CD4-positive, alpha-beta memory T cell (primary cell): ENCODE measurements at regions not wholly inside any gene's neighbourhood (a gene's known extent, or its start where the extent isn't known, plus 50 kb on each side); places are given as distances from the start of the nearest gene placed in this dataset.

Source experiments
- CTCF ChIA-PET: fragments of 350-600 bp; sonication (Branson Sonifier 250); formaldehyde crosslinking; loops from one replicate; lab custom pipeline; 2021; ENCODE audit warnings: inconsistent platforms; ENCODE audit not compliant: partially characterized antibody; lab: Charles Lee
- POLR2A ChIA-PET: fragments of 350-600 bp; sonication (Branson Sonifier 250); formaldehyde crosslinking; loops from one replicate; lab custom pipeline; 2021; ENCODE audit not compliant: partially characterized antibody; lab: Charles Lee
- DNase-seq, 5 donors: peaks; one replicate each; pipeline versions ENCODE4 v3.0.0 to v3.0.0-alpha.2; 2020 to 2022; ENCODE audit warnings: mixed read lengths in 1 of 5
- H3K27ac ChIP-seq: one replicate; pipeline ENCODE4 v1.7.0; 2013; ENCODE audit warnings: low read depth, low read length
- H3K27me3 ChIP-seq: 2 replicates; pipeline ENCODE4 v1.7.0; 2013; ENCODE audit warnings: mild to moderate bottlenecking, low read length, moderate library complexity; ENCODE audit not compliant: insufficient read depth
- H3K36me3 ChIP-seq: 2 replicates; pipeline ENCODE4 v1.7.0; 2013; ENCODE audit warnings: mild to moderate bottlenecking, low read length, moderate library complexity; ENCODE audit not compliant: insufficient read depth
- H3K4me1 ChIP-seq: 2 replicates; pipeline ENCODE4 v1.7.0; 2013; ENCODE audit warnings: mild to moderate bottlenecking, low read length, moderate library complexity; ENCODE audit not compliant: insufficient read depth
- H3K4me3 ChIP-seq, 2 donors: one replicate each; pipeline ENCODE4 v1.7.0; 2013; ENCODE audit warnings: low read length in 2 of 2, mild to moderate bottlenecking in 1 of 2
- H3K9me3 ChIP-seq, 2 donors: one replicate each; pipeline ENCODE4 v1.7.0; 2013; ENCODE audit warnings: low read length in 2 of 2, control low read depth in 1 of 2; ENCODE audit not compliant: control insufficient read depth in 1 of 2
- H3K27ac Mint-ChIP-seq, 7 donors: one replicate each; pipeline ENCODE4 v1.8.0; 2020 to 2021; ENCODE audit warnings: mixed read lengths in 7 of 7, mild to moderate bottlenecking in 6 of 7, inconsistent platforms in 3 of 7, moderate library complexity in 3 of 7
- H3K27me3 Mint-ChIP-seq, 2 donors: one replicate each; pipeline ENCODE4 v1.8.0; 2020 to 2021; ENCODE audit warnings: mixed read lengths in 2 of 2
- H3K36me3 Mint-ChIP-seq, 2 donors: one replicate each; pipeline ENCODE4 v1.8.0; 2020 to 2021; ENCODE audit warnings: mixed read lengths in 2 of 2, inconsistent platforms in 1 of 2, mild to moderate bottlenecking in 1 of 2
- H3K4me1 Mint-ChIP-seq, 4 donors: one replicate each; pipeline ENCODE4 v1.8.0; 2020 to 2021; ENCODE audit warnings: mixed read lengths in 4 of 4, mild to moderate bottlenecking in 1 of 4
- H3K4me3 Mint-ChIP-seq, 8 donors: one replicate each; pipeline ENCODE4 v1.8.0; 2020 to 2021; ENCODE audit warnings: mixed read lengths in 8 of 8, mild to moderate bottlenecking in 7 of 8, moderate library complexity in 6 of 8, inconsistent platforms in 3 of 8
- H3K9me3 Mint-ChIP-seq, 8 donors: one replicate each; pipeline ENCODE4 v1.8.0; 2020 to 2021; ENCODE audit warnings: mixed read lengths in 8 of 8, mild to moderate bottlenecking in 5 of 8, inconsistent platforms in 3 of 8, moderate library complexity in 1 of 8
- intact Hi-C: fragments of 100-400 bp; cut with micrococcal nuclease; formaldehyde crosslinking; loops from one replicate; pipeline ENCODE4 v1.15.1; 2023

DNA sequence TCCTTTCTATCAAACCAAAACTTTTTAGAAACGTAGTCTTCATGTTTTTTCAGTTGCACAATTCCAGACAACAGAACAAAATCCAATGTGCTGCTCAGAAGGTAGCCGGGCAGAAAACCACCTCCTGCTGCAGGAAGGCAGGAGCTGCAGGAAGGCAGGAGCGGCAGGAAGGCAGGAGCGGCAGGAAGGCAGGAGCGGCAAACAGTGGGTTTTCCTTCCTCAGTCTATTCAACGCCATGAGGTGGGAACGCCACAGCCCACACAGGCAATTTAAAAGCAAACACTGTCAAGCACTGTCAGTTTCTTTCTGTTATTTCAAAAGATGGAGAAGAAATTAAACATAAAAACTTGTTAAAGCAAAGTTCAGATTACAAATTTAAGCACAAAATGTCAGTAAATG, 601.2 kb upstream of the SALL3 start:
- H3K9me3 Mint-ChIP-seq, result peaks cover 0 to 7% (median 0%) of the 10 kb centered on the region in 8 donors

DNA sequence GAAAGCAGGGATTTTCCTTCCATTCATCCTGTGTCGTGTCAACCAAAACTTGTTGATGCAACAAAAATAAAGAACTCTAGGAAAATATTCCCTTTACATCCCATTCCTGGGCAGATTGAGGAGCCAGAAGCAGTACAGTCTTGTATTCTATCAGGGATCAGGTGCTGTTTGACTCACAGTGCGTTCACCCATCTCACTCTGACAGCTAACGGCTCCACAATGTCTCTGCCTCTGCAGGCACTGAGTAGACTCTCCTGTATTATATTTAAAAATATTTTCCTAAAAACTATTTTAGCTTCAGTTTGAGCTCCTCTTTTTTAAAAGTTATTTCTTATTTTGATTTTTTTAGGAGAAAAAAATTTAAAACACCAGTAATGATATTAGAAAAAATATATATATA, 600.6 kb upstream of the SALL3 start:
- Histone ChIP-seq H3K27me3 (no peaks in the 10 kb centered on the region), H3K9me3 (no peaks in the 10 kb centered on the region), H3K4me3 (no peak overlapping the region), H3K36me3 (no peaks in the 10 kb centered on the region), H3K27ac (no peak overlapping the region), H3K4me1 (no peaks in the 10 kb centered on the region)
- no peak overlapping the region for H3K4me3 Mint-ChIP-seq
- H3K9me3 Mint-ChIP-seq, result peaks cover 0 to 8% (median 0%) of the 10 kb centered on the region in 8 donors
- no peaks in the 10 kb centered on the region for H3K36me3 Mint-ChIP-seq
- POLR2A ChIA-PET, result no interaction called here
- no peaks in the 10 kb centered on the region for H3K4me1 Mint-ChIP-seq
- CTCF ChIA-PET, result no interaction called here
- no peak overlapping the region for H3K27ac Mint-ChIP-seq
- no peaks in the 10 kb centered on the region for H3K27me3 Mint-ChIP-seq
- no peak for DNase-seq
- intact Hi-C loops, result no loop called here

More for the DNA sequence above, 601.2 kb upstream of the SALL3 start:
- Histone ChIP-seq H3K9me3 (no peaks in the 10 kb centered on the region), H3K4me1 (no peaks in the 10 kb centered on the region), H3K27me3 (no peaks in the 10 kb centered on the region), H3K4me3 (no peak overlapping the region), H3K27ac (no peak overlapping the region), H3K36me3 (no peaks in the 10 kb centered on the region)
- intact Hi-C loops, result no loop called here
- POLR2A ChIA-PET, result no interaction called here
- Mint-ChIP-seq H3K27me3 (no peaks in the 10 kb centered on the region), H3K4me3 (no peak overlapping the region), H3K4me1 (no peaks in the 10 kb centered on the region), H3K36me3 (no peaks in the 10 kb centered on the region), H3K27ac (no peak overlapping the region)
- DNase-seq, result no peak
- CTCF ChIA-PET, result no interaction called here

DNA sequence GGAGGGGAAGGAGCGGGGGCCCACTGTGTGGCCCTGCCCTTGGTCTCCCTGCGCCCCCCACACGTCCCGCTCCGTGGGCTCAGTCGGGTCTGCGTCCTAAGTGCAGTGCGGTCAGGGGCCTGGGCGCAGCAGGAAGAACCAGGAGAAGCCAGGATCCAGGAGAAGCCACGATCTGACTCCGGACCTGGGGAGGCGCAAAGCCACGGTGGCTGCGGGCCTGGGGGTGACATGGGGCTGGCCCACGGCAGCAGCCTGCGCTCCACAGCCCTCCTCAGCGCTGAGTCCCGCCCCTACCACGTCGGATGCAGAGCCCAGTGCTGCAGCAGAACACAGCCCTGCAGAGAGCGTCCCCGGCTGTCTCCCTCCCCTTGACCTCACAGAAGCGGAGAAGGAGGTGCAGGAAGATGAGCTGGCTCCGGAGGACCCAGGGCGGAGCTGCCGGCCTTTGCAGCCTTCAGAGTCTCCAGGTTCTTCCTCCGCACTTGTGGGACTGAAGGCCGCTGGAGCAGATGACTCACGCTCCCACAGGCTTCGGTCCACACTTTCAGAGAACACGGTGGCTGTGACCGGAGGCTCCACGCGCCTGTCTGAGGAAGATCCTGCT, 589.2 kb upstream of the SALL3 start:
- H3K4me1 Mint-ChIP-seq, result no peaks in the 10 kb centered on the region
- Histone ChIP-seq H3K4me3 (no peak overlapping the region), H3K4me1 (no peaks in the 10 kb centered on the region), H3K9me3 (no peaks in the 10 kb centered on the region), H3K27ac (no peak overlapping the region), H3K36me3 (no peaks in the 10 kb centered on the region), H3K27me3 (no peaks in the 10 kb centered on the region)
- no peaks in the 10 kb centered on the region for H3K36me3 Mint-ChIP-seq
- intact Hi-C loops, result no loop called here
- POLR2A ChIA-PET, result no interaction called here
- CTCF ChIA-PET, result no interaction called here
- H3K27me3 Mint-ChIP-seq, result no peaks in the 10 kb centered on the region
- H3K9me3 Mint-ChIP-seq, result peaks cover 0 to 24% (median 11%) of the 10 kb centered on the region in 8 donors
- DNase-seq, result no peak
- no peak overlapping the region for H3K27ac Mint-ChIP-seq
- no peak overlapping the region for H3K4me3 Mint-ChIP-seq

DNA sequence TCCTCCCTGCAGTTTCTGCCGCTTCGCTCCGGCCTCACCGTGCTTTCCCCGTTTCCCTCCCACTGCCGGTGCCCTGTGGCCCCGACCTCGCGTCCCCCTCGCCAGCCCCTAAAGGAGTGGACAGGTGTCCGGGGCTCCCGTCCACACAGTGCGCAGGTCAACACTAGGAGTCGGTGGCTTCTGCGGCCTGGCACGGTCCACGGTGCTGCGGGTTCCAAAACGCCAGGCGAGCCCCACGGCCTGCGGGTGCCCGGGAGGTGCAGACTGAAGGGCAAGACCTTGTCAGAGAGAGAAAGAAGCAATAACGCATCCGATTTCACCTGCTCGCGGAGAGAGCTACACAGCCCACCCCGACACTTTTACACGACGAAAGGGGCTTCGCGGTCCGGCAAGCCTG, 588.7 kb upstream of the SALL3 start:
- H3K9me3 Mint-ChIP-seq, result peaks cover 0 to 22% (median 10%) of the 10 kb centered on the region in 8 donors

DNA sequence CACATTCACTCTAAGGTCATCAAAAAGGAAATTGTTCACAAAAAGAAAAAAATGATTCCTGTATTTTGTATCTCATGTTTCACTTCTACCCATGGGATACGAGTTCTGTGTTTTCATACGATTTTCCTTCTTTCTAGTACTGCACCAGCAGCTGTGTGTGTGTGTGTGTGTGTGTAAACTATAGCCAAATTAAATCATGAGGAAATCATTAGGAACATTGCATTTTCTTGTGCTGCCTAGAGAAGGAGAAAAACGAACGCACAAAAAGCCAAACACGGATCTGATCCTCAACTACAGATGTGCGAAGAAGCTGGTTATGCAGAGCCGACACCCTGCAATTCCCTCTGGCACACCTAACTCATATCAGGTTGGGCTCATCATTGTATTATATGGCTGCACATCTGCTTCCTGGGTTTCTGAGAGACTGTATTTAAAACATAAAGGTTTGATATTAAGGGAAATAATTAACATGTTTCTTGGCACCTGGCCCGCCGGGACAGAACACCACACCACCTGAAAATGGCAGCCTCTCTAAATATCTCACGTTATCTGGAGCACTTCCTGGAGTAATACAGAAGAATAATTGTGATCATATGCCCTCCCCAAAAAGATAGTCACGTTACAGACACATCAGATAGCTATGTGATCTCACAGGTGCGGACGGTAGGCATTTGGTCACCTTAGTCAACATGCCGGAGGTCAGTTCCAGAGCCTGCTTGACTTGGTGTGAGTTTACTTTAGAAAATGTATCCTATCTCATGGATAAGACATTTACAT, 586.3 kb upstream of the SALL3 start:
- Mint-ChIP-seq H3K4me1 (no peaks in the 10 kb centered on the region), H3K36me3 (no peaks in the 10 kb centered on the region), H3K4me3 (no peak overlapping the region), H3K9me3 (peaks cover 0 to 11% (median 3%) of the 10 kb centered on the region in 8 donors), H3K27me3 (no peaks in the 10 kb centered on the region), H3K27ac (no peak overlapping the region)
- CTCF ChIA-PET, result no interaction called here
- no peaks in the 10 kb centered on the region for H3K36me3 ChIP-seq
- DNase-seq, result no peak
- no peaks in the 10 kb centered on the region for H3K27me3 ChIP-seq
- H3K4me1 ChIP-seq, result no peaks in the 10 kb centered on the region
- H3K27ac ChIP-seq, result no peak overlapping the region
- POLR2A ChIA-PET, result no interaction called here
- intact Hi-C loops, result no loop called here
- no peaks in the 10 kb centered on the region for H3K9me3 ChIP-seq
- H3K4me3 ChIP-seq, result no peak overlapping the region

More for the DNA sequence above, 588.7 kb upstream of the SALL3 start:
- ChIA-PET POLR2A (no interaction called here), CTCF (no interaction called here)
- H3K27me3 ChIP-seq, result no peaks in the 10 kb centered on the region
- no peaks in the 10 kb centered on the region for H3K9me3 ChIP-seq
- H3K4me1 ChIP-seq, result no peaks in the 10 kb centered on the region
- H3K36me3 Mint-ChIP-seq, result no peaks in the 10 kb centered on the region
- no peak overlapping the region for H3K4me3 Mint-ChIP-seq
- H3K27me3 Mint-ChIP-seq, result no peaks in the 10 kb centered on the region
- no peak overlapping the region for H3K4me3 ChIP-seq
- H3K4me1 Mint-ChIP-seq, result no peaks in the 10 kb centered on the region
- intact Hi-C loops, result no loop called here
- no peak overlapping the region for H3K27ac Mint-ChIP-seq
- no peak for DNase-seq
- no peaks in the 10 kb centered on the region for H3K36me3 ChIP-seq
- H3K27ac ChIP-seq, result no peak overlapping the region

DNA sequence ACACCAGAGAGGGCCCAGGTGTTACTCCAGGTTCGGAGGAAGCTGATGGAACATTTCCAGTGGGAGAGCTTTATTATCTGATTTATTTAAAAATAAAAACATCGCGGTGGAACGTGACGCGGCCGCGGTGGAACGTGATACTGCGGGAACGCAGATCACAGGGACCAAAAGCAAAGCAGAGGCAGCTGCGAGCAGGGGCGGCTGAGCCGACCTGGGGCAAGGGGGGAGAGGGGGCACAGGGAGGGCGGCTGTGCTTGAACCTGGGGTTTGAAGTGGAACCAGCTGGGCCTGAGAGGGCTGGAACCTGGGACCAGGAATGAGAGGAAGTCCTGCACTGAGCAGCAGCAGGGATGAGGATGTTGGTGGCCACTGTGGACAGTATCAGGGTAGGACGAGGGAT, 583.5 kb upstream of the SALL3 start:
- no peak overlapping the region for H3K4me3 Mint-ChIP-seq
- H3K36me3 Mint-ChIP-seq, result no peaks in the 10 kb centered on the region
- CTCF ChIA-PET, result no interaction called here
- Histone ChIP-seq H3K4me3 (no peak overlapping the region), H3K9me3 (no peaks in the 10 kb centered on the region), H3K36me3 (no peaks in the 10 kb centered on the region), H3K27ac (no peak overlapping the region), H3K4me1 (no peaks in the 10 kb centered on the region), H3K27me3 (no peaks in the 10 kb centered on the region)
- no peak overlapping the region for H3K27ac Mint-ChIP-seq
- no peaks in the 10 kb centered on the region for H3K27me3 Mint-ChIP-seq
- intact Hi-C loops, result no loop called here
- POLR2A ChIA-PET, result no interaction called here
- DNase-seq, result no peak
- peaks cover 0 to 5% (median 0%) of the 10 kb centered on the region in 8 donors for H3K9me3 Mint-ChIP-seq
- H3K4me1 Mint-ChIP-seq, result no peaks in the 10 kb centered on the region

DNA sequence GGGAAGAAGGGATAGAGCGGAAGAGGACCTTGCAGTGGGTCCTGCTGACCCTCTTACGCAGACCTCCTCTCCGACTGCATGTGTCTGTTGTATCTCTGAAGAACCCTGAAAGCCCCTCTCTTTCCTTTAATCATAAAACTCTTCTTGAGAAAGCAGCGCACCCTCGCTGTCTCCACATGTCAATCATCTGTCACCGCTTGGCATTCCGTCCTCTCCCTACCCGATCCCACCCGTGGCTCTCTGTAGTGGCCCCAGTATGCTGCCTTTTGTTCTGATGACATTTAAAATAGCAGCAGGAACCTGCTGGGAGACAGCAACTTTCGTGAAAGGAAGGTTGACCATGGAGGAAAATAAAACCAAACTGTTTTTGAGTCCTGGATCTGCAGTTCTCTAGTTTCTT, 582.9 kb upstream of the SALL3 start:
- Mint-ChIP-seq H3K4me1 (no peaks in the 10 kb centered on the region), H3K36me3 (no peaks in the 10 kb centered on the region), H3K4me3 (no peak overlapping the region), H3K9me3 (peaks cover 0 to 5% (median 0%) of the 10 kb centered on the region in 8 donors), H3K27me3 (no peaks in the 10 kb centered on the region), H3K27ac (no peak overlapping the region)
- ChIA-PET POLR2A (no interaction called here), CTCF (no interaction called here)
- Histone ChIP-seq H3K27ac (no peak overlapping the region), H3K27me3 (no peaks in the 10 kb centered on the region), H3K36me3 (no peaks in the 10 kb centered on the region), H3K4me1 (no peaks in the 10 kb centered on the region), H3K9me3 (no peaks in the 10 kb centered on the region), H3K4me3 (no peak overlapping the region)
- intact Hi-C loops, result no loop called here
- DNase-seq, result no peak
